ENCODE measurements at regions not wholly inside any gene's neighbourhood (a gene's known extent, or its start where the extent isn't known, plus 50 kb on each side); places are given as distances from the start of the nearest gene placed in this dataset.

DNA sequence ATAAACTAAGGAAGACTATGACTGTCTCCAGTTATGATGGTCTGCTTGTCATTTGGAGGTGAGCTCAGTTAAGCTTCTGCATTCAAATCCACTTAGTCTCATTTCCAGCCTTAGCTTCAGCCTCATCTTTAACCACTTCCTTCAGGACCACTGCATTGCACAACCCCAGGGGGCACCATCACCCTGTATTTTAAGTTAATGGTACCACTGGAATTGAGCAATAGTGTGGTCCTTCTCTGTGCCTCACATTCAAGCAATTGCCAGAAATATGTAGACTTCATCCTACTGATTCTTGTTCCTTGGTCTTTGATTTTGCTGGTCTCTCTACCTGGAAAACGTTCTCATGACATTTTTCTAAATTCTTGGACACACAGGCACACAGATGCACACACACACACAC lies 131.5 kb upstream of the PTPN3 start:
- WGBS: 61% methylated on average over 1 of the region's 1 CpG
- H3K4me3 ChIP-seq (ENCODE audit: low read depth in 1 of 3, low read length in 3 of 3): no peak overlapping the region
- no peak overlapping the region for H3K9ac ChIP-seq (ENCODE audit: low read depth in 1 of 2, low read length in 2 of 2)

DNA sequence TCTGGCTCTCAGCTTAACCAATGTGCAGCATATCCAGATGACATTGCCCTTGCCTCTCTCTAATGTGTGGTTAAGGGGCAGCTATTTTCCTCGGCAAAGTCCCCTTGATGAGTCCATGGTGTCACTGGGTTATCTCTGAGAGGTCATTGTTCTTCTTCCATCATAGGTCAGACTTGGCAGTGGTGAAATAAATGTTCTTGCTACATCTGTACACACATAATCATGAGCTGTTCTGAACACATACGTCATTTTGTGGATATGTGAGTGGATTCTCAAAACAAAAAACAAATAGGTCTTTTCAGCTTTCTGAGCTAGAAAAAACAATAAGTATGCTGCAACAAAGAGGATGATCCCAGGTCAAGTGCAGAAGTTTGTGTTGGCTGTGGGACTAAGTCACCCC lies 134.7 kb upstream of the PTPN3 start:
- H3K4me3 ChIP-seq (ENCODE audit: low read depth in 1 of 3, low read length in 3 of 3): no peak overlapping the region
- no peak overlapping the region for H3K27ac ChIP-seq (ENCODE audit: low read depth in 1 of 2, low read length in 2 of 2)
- no peaks in the 10 kb centered on the region for H3K36me3 ChIP-seq (ENCODE audit: control insufficient read depth in 4 of 4, insufficient read depth in 3 of 4, low read depth in 1 of 4, low read length in 3 of 4)
- no peak for DNase-seq (ENCODE audit: low spot score)
- WGBS: 30% methylated on average over 2 of the region's 2 CpGs
- no peaks in the 10 kb centered on the region for H3K27me3 ChIP-seq (ENCODE audit: control insufficient read depth in 4 of 4, insufficient read depth in 4 of 4, low read length in 3 of 4)
- no peaks in the 10 kb centered on the region for H3K4me1 ChIP-seq (ENCODE audit: control insufficient read depth in 4 of 4, insufficient read depth in 4 of 4, low read length in 3 of 4)
- H3K9me3 ChIP-seq (ENCODE audit: control insufficient read depth in 4 of 4, low read length in 3 of 4): no peaks in the 10 kb centered on the region
- H3K9ac ChIP-seq (ENCODE audit: low read depth in 1 of 2, low read length in 2 of 2): no peak overlapping the region
- TF ChIP-seq, protein P1, sequence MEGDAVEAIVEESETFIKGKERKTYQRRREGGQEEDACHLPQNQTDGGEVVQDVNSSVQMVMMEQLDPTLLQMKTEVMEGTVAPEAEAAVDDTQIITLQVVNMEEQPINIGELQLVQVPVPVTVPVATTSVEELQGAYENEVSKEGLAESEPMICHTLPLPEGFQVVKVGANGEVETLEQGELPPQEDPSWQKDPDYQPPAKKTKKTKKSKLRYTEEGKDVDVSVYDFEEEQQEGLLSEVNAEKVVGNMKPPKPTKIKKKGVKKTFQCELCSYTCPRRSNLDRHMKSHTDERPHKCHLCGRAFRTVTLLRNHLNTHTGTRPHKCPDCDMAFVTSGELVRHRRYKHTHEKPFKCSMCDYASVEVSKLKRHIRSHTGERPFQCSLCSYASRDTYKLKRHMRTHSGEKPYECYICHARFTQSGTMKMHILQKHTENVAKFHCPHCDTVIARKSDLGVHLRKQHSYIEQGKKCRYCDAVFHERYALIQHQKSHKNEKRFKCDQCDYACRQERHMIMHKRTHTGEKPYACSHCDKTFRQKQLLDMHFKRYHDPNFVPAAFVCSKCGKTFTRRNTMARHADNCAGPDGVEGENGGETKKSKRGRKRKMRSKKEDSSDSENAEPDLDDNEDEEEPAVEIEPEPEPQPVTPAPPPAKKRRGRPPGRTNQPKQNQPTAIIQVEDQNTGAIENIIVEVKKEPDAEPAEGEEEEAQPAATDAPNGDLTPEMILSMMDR (IDR thresholded peaks at IDR 0.05; ENCODE audit: low read depth, low read length, missing input control): no peak
- TF ChIP-seq, protein P2, sequence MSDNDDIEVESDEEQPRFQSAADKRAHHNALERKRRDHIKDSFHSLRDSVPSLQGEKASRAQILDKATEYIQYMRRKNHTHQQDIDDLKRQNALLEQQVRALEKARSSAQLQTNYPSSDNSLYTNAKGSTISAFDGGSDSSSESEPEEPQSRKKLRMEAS (IDR thresholded peaks at IDR 0.05): peak; percentile 11
- no peak for TF ChIP-seq GABPA (IDR thresholded peaks at IDR 0.05 in 1 of 2, conservative IDR thresholded peaks at IDR 0.05 in 1 of 2)
- peak; percentile 31 to 47 for TF ChIP-seq HNF4A (conservative IDR thresholded peaks at IDR 0.05)
- TF ChIP-seq, protein P3, sequence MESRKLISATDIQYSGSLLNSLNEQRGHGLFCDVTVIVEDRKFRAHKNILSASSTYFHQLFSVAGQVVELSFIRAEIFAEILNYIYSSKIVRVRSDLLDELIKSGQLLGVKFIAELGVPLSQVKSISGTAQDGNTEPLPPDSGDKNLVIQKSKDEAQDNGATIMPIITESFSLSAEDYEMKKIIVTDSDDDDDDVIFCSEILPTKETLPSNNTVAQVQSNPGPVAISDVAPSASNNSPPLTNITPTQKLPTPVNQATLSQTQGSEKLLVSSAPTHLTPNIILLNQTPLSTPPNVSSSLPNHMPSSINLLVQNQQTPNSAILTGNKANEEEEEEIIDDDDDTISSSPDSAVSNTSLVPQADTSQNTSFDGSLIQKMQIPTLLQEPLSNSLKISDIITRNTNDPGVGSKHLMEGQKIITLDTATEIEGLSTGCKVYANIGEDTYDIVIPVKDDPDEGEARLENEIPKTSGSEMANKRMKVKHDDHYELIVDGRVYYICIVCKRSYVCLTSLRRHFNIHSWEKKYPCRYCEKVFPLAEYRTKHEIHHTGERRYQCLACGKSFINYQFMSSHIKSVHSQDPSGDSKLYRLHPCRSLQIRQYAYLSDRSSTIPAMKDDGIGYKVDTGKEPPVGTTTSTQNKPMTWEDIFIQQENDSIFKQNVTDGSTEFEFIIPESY (IDR thresholded peaks at IDR 0.05): no peak
- TF ChIP-seq YY1 (IDR thresholded peaks at IDR 0.05): no peak
- no peak for TF ChIP-seq TAF1 (conservative IDR thresholded peaks at IDR 0.05)
- peak; percentile 19 for TF ChIP-seq NR2F2 (IDR thresholded peaks at IDR 0.05)
- TF ChIP-seq EGR1 (IDR thresholded peaks at IDR 0.05; ENCODE audit: low read depth in 2 of 2): no peak
- TF ChIP-seq, protein P4, sequence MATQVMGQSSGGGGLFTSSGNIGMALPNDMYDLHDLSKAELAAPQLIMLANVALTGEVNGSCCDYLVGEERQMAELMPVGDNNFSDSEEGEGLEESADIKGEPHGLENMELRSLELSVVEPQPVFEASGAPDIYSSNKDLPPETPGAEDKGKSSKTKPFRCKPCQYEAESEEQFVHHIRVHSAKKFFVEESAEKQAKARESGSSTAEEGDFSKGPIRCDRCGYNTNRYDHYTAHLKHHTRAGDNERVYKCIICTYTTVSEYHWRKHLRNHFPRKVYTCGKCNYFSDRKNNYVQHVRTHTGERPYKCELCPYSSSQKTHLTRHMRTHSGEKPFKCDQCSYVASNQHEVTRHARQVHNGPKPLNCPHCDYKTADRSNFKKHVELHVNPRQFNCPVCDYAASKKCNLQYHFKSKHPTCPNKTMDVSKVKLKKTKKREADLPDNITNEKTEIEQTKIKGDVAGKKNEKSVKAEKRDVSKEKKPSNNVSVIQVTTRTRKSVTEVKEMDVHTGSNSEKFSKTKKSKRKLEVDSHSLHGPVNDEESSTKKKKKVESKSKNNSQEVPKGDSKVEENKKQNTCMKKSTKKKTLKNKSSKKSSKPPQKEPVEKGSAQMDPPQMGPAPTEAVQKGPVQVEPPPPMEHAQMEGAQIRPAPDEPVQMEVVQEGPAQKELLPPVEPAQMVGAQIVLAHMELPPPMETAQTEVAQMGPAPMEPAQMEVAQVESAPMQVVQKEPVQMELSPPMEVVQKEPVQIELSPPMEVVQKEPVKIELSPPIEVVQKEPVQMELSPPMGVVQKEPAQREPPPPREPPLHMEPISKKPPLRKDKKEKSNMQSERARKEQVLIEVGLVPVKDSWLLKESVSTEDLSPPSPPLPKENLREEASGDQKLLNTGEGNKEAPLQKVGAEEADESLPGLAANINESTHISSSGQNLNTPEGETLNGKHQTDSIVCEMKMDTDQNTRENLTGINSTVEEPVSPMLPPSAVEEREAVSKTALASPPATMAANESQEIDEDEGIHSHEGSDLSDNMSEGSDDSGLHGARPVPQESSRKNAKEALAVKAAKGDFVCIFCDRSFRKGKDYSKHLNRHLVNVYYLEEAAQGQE (IDR thresholded peaks at IDR 0.05): no peak
- TF ChIP-seq JUND (IDR thresholded peaks at IDR 0.05): peak in 1 of 2 donors; percentile 12
- peak; percentile 38 to 80 for TF ChIP-seq RXRA (IDR thresholded peaks at IDR 0.05)
- TF ChIP-seq HNF4G (IDR thresholded peaks at IDR 0.05): no peak
- TF ChIP-seq FOXA2 (IDR thresholded peaks at IDR 0.05): peak; percentile 27
- no peak for TF ChIP-seq RAD21 (IDR thresholded peaks at IDR 0.05)

More for the DNA sequence above, 131.5 kb upstream of the PTPN3 start:
- TF ChIP-seq RAD21 (IDR thresholded peaks at IDR 0.05): no peak
- TF ChIP-seq FOXA2 (IDR thresholded peaks at IDR 0.05): no peak
- no peak for TF ChIP-seq HNF4G (IDR thresholded peaks at IDR 0.05)
- TF ChIP-seq TAF1 (conservative IDR thresholded peaks at IDR 0.05): no peak
- TF ChIP-seq, protein P2 (IDR thresholded peaks at IDR 0.05): no peak
- TF ChIP-seq RXRA (IDR thresholded peaks at IDR 0.05): no peak
- TF ChIP-seq JUND (IDR thresholded peaks at IDR 0.05): no peak
- TF ChIP-seq EGR1 (IDR thresholded peaks at IDR 0.05; ENCODE audit: low read depth in 2 of 2): no peak
- TF ChIP-seq, protein P5, sequence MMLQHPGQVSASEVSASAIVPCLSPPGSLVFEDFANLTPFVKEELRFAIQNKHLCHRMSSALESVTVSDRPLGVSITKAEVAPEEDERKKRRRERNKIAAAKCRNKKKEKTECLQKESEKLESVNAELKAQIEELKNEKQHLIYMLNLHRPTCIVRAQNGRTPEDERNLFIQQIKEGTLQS (IDR thresholded peaks at IDR 0.05): no peak
- TF ChIP-seq SP1 (IDR thresholded peaks at IDR 0.05): no peak
- TF ChIP-seq HNF4A (conservative IDR thresholded peaks at IDR 0.05): no peak
- TF ChIP-seq GABPA (IDR thresholded peaks at IDR 0.05 in 1 of 2, conservative IDR thresholded peaks at IDR 0.05 in 1 of 2): no peak
- H3K27me3 ChIP-seq (ENCODE audit: control insufficient read depth in 4 of 4, insufficient read depth in 4 of 4, low read length in 3 of 4): no peaks in the 10 kb centered on the region
- no peak for DNase-seq (ENCODE audit: low spot score)
- no peaks in the 10 kb centered on the region for H3K36me3 ChIP-seq (ENCODE audit: control insufficient read depth in 4 of 4, insufficient read depth in 3 of 4, low read depth in 1 of 4, low read length in 3 of 4)
- H3K9me3 ChIP-seq (ENCODE audit: control insufficient read depth in 4 of 4, low read length in 3 of 4): no peaks in the 10 kb centered on the region
- H3K27ac ChIP-seq (ENCODE audit: low read depth in 1 of 2, low read length in 2 of 2): no peak overlapping the region
- H3K4me1 ChIP-seq (ENCODE audit: control insufficient read depth in 4 of 4, insufficient read depth in 4 of 4, low read length in 3 of 4): no peaks in the 10 kb centered on the region

All from liver (tissue), 8 donors.